DND-41 (cell line): ENCODE measurements at regions not wholly inside any gene's neighbourhood (a gene's known extent, or its start where the extent isn't known, plus 50 kb on each side); places are given as distances from the start of the nearest gene placed in this dataset.

Experiments
- ATAC-seq: fragments of 200-7000 bp; cut with Tn5 transposase; 3 replicates; pipeline ENCODE4 v1.9.1; 2021; ENCODE audit warnings: low read depth; ENCODE audit not compliant: insufficient read depth
- DNase-seq: peaks from one replicate; pipeline ENCODE4 v3.0.0-alpha.2; 2020
- H2AFZ ChIP-seq: 2 replicates; pipeline ENCODE4 v1.6.0; 2012; ENCODE audit warnings: low read depth, low read length
- H3K27ac ChIP-seq: 2 replicates; pipeline ENCODE4 v1.5.1; 2012; ENCODE audit warnings: low read length, inconsistent platforms
- H3K27me3 ChIP-seq: fragments of 200-600 bp; sonication (generic); 2 replicates; pipeline ENCODE4 v1.6.0; 2012; ENCODE audit warnings: low read length, mild to moderate bottlenecking, inconsistent platforms; ENCODE audit not compliant: insufficient read depth, poor library complexity
- H3K36me3 ChIP-seq: 2 replicates; pipeline ENCODE4 v1.5.1; 2012; ENCODE audit warnings: low read length, inconsistent platforms; ENCODE audit not compliant: insufficient read depth
- H3K4me1 ChIP-seq: 2 replicates; pipeline ENCODE4 v1.5.1; 2012; ENCODE audit warnings: mild to moderate bottlenecking, low read length; ENCODE audit not compliant: insufficient read depth
- H3K4me2 ChIP-seq: 2 replicates; pipeline ENCODE4 v1.6.0; 2012; ENCODE audit warnings: mild to moderate bottlenecking, moderate library complexity, low read length, inconsistent platforms; ENCODE audit not compliant: insufficient read depth
- H3K4me3 ChIP-seq, 2 experiments: fragments of 200-600 bp in 1 of 2; shearing (Covaris generic) in 1 of 2; 2 replicates each; pipeline ENCODE4 v1.5.1; 2012 to 2016; ENCODE audit warnings: inconsistent platforms in 2 of 2, low read length in 2 of 2, mild to moderate bottlenecking in 2 of 2, low read depth in 1 of 2, moderate library complexity in 1 of 2
- H3K79me2 ChIP-seq: 2 replicates; pipeline ENCODE4 v1.6.0; 2012; ENCODE audit warnings: low read length, inconsistent platforms; ENCODE audit not compliant: insufficient read depth
- H3K9ac ChIP-seq: 2 replicates; pipeline ENCODE4 v1.6.0; 2012; ENCODE audit warnings: low read depth, mild to moderate bottlenecking, inconsistent platforms, low read length, moderate library complexity
- H3K9me3 ChIP-seq: 2 replicates; pipeline ENCODE4 v1.5.1; 2012; ENCODE audit warnings: low read length, moderate library complexity, mild to moderate bottlenecking, inconsistent platforms; ENCODE audit not compliant: insufficient read depth, severe bottlenecking
- H4K20me1 ChIP-seq: 2 replicates; pipeline ENCODE4 v1.6.0; 2012; ENCODE audit warnings: low read length; ENCODE audit not compliant: insufficient read depth
- EZH2 ChIP-seq: IDR thresholded peaks from 3 replicates; pipeline ENCODE4 v1.6.1; 2012; ENCODE audit warnings: borderline replicate concordance, low read depth, mild to moderate bottlenecking, moderate library complexity, low read length, inconsistent platforms; ENCODE audit not compliant: severe bottlenecking
- TF ChIP-seq, protein P1 (sequence below): IDR thresholded peaks from 2 replicates; pipeline ENCODE4 v1.5.1; 2012; ENCODE audit warnings: borderline replicate concordance, low read length, moderate library complexity, mild to moderate bottlenecking; ENCODE audit not compliant: poor library complexity, severe bottlenecking; ENCODE audit errors: extremely low read depth

DNA sequence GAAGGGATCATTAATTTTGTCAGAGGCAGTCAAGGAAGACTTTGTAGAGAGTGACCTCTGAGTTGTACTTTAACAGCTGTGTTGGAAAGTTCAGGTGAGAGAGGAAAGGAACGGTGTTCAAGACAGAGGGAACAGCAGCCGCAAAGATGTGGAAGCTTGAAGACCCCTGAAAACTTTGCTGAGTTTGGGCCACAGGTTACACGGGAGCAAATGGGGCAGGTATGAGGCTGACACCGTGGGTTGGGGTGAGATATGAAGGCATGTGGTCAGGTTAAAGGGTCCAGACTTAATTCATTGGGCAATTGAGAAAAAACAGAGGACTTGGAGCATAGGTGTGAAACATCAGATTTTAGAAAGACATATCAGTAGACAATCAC, 72.0 kb upstream of the SERP2 start:
- Histone ChIP-seq H3K4me3 (no peak overlapping the region), H3K27me3 (no peaks in the 10 kb centered on the region), H3K4me1 (peaks cover 58% of the 10 kb centered on the region), H3K4me2 (no peak overlapping the region), H3K79me2 (no peaks in the 10 kb centered on the region), H3K9me3 (no peaks in the 10 kb centered on the region), H2AFZ (no peak overlapping the region), H3K9ac (no peak overlapping the region), H3K27ac (no peak overlapping the region), H4K20me1 (no peaks in the 10 kb centered on the region), H3K36me3 (no peaks in the 10 kb centered on the region)
- ATAC-seq = no peak
- no peak for TF ChIP-seq EZH2
- TF ChIP-seq, protein P1, sequence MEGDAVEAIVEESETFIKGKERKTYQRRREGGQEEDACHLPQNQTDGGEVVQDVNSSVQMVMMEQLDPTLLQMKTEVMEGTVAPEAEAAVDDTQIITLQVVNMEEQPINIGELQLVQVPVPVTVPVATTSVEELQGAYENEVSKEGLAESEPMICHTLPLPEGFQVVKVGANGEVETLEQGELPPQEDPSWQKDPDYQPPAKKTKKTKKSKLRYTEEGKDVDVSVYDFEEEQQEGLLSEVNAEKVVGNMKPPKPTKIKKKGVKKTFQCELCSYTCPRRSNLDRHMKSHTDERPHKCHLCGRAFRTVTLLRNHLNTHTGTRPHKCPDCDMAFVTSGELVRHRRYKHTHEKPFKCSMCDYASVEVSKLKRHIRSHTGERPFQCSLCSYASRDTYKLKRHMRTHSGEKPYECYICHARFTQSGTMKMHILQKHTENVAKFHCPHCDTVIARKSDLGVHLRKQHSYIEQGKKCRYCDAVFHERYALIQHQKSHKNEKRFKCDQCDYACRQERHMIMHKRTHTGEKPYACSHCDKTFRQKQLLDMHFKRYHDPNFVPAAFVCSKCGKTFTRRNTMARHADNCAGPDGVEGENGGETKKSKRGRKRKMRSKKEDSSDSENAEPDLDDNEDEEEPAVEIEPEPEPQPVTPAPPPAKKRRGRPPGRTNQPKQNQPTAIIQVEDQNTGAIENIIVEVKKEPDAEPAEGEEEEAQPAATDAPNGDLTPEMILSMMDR = no peak
- no peak for DNase-seq

- H3K9me3 ChIP-seq = no peaks in the 10 kb centered on the region
- H3K27me3 ChIP-seq = no peaks in the 10 kb centered on the region
- no peak for ATAC-seq
- no peak overlapping the region for H3K4me3 ChIP-seq
- peaks cover 64% of the 10 kb centered on the region for H3K4me1 ChIP-seq
- H2AFZ ChIP-seq = no peak overlapping the region
- H3K27ac ChIP-seq = peak overlapping the region; percentile 17; the same call in 1 of the 2 replicates
- H3K36me3 ChIP-seq = no peaks in the 10 kb centered on the region
- DNase-seq = no peak
- TF ChIP-seq, protein P1 = no peak
- H3K79me2 ChIP-seq = no peaks in the 10 kb centered on the region
- no peak overlapping the region for H3K4me2 ChIP-seq
- H3K9ac ChIP-seq = no peak overlapping the region
- no peaks in the 10 kb centered on the region for H4K20me1 ChIP-seq
Measured at GRCh38 chr13:44302233-44302632, 71.4 kb upstream of the SERP2 start.

- no peaks in the 10 kb centered on the region for H3K27me3 ChIP-seq
- TF ChIP-seq, protein P1 = no peak
- TF ChIP-seq EZH2 = no peak
- ATAC-seq = peak; percentile 63
- H3K4me3 ChIP-seq = no peak overlapping the region
- peak overlapping the region; percentile 72 for H3K27ac ChIP-seq
- H2AFZ ChIP-seq = peak overlapping the region; percentile 20
- 0 out of 2 replicates have a peak overlapping the region, but pooled peaks have one; percentile 31 for H3K9ac ChIP-seq
- H3K4me2 ChIP-seq = peak overlapping the region; percentile 32; the same call in 1 of the 2 replicates
- H3K4me1 ChIP-seq = peaks cover 68% of the 10 kb centered on the region
- H3K36me3 ChIP-seq = no peaks in the 10 kb centered on the region
- H3K9me3 ChIP-seq = no peaks in the 10 kb centered on the region
- H3K79me2 ChIP-seq = no peaks in the 10 kb centered on the region
- DNase-seq = peak; percentile 63
- no peaks in the 10 kb centered on the region for H4K20me1 ChIP-seq
Measured at GRCh38 chr13:44302940-44303575, 70.6 kb upstream of the SERP2 start.
